ENCODE measurements at regions not wholly inside any gene's neighbourhood (a gene's known extent, or its start where the extent isn't known, plus 50 kb on each side); places are given as distances from the start of the nearest gene placed in this dataset.
"Not testable (repeated sequence)": the region's sequence is repeated elsewhere in the genome, so short reads cannot be mapped to it uniquely, and the experiment has no call there.

DNA sequence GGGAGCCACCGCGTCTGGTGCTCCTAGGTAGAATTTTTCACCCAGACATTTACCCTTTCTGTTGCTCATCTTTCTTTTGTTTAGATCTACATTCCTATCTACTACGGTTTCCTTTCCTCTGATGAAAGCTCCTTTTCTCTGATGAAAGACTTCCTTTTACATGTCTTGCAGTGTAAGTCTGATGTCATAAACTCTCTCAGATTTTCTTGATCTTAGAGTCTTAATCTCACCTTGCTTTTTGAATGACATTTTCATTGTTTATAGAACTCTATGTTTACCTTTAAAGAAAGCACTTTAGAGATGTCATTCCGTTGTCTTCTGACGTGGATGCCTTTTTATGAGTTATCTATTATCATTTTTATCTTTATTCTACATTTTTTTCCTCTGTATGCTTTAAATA is 171.8 kb upstream of the MTPN start:
- DNase-seq, result no peak

- no peak for DNase-seq
These were observed 169.8 kb upstream of the MTPN start for GRCh38 chr7:136146925-136147324.

DNA sequence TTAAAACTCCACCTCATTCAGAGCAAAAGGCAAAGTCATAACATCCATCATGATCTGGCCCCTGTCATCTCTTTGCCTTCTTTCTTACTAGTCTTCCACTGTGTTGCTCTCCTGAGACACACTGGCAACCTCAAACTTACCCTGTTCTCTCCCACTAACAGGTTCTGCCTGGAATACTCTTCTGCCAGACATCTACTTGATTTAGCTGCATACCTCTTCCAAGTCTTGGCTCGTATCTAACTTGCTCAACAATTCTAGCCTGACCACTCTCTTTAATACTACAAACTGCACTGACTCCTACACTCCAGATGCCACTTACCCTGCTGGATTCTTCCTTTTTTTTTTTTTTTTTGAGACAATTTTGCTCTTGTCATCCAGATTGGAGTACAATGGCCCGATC is 167.0 kb upstream of the MTPN start:
- DNase-seq, result no peak

GRCh38 chr7:136143271-136143670 is 166.1 kb upstream of the MTPN start:
- DNase-seq, result no peak

DNA sequence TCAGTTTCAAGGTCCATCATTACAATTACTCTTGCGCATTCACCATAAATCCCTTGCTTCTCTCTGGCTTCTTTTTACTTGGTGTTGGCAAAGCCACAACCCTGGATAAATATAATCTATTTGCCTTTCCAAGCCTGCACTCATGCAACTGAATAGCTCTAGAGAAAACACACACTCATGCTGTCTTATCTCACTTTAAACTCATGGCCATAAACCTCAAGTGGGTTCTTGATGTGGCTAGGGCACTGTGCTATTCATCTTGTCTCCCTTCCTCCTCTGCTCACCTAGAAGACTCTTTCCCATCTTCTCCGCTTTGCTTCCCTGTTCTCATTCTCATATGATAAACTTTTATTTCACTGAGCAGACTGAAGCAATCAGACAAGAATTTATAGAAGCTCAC is 165.4 kb upstream of the MTPN start:
- no peak for DNase-seq

DNA sequence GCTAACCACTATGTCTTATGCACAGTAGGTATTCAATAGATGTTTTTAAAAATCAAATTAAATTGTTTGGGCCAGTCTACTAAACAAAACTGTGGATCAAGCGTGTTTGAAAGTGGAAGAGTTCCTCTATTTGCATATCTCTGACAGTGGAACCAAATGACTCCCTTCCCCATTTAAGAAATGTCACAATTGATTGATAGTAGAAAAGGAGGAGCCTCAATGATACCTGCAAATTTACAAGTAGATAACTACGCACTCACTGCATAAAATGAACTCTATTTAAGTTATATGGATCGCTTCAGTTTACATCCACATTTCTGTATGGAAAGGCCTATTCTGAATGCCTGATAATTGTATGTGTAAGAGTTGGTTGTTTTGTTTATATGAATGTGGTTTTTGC is 163.3 kb upstream of the MTPN start:
- DNase-seq, result no peak

GRCh38 chr7:136139417-136139816 is 162.3 kb upstream of the MTPN start:
- DNase-seq, result no peak

- DNase-seq, result no peak
These were observed 161.8 kb upstream of the MTPN start for GRCh38 chr7:136138991-136139390.

GRCh38 chr7:136136906-136137454 is 159.8 kb upstream of the MTPN start:
- DNase-seq, result no peak

GRCh38 chr7:136134503-136134902 is 157.3 kb upstream of the MTPN start:
- no peak for DNase-seq

DNA sequence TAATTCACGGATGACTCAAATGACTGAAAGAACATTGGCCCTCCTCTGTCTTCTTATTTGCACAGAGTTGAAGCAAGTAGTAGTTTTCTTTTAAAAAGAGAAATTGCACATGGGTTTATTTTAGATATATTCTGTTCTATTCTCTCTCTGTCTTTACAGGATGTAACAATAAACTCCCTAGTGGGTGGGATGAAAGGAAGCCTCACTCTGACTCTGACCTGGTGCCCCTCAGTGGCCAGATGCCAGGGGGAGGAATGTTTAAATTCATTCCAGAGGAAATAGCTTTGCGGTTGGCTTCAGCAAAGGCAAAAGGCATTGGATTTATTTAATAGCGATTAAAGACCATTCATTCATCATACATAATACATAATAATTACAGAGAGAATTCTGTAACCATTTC is 156.4 kb upstream of the MTPN start:
- DNase-seq, result no peak

- DNase-seq, result no peak
These were observed 154.1 kb upstream of the MTPN start for GRCh38 chr7:136131304-136131630.

- no peak for DNase-seq
These were observed 153.5 kb upstream of the MTPN start for GRCh38 chr7:136130511-136131303.

GRCh38 chr7:136128050-136128449 is 150.9 kb upstream of the MTPN start:
- no peak for DNase-seq

- DNase-seq, result no peak
These were observed 146.2 kb upstream of the MTPN start for GRCh38 chr7:136123352-136123751.

DNA sequence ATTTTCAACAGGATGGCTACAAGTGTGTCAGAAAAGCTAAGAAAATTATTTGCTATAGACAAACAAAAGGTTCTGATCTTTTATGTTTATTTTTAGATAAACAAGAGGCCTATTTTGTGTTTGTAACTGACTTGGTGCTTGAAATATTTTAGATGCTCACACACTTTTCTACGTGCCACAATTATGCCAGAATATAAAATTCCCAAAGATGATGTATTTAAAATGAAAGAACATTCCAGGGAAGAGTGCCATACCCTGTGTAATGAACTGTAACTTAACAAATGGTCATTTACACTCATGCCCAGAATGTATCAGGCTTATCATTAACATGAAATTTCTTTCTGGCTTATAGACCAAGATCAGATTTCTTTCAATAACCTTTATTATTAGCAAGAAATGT is 144.9 kb upstream of the MTPN start:
- DNase-seq, result no peak

- DNase-seq, result no peak
These were observed 140.4 kb upstream of the MTPN start for GRCh38 chr7:136117539-136117938.

GRCh38 chr7:136116186-136116585 is 139.0 kb upstream of the MTPN start:
- DNase-seq, result no peak

DNA sequence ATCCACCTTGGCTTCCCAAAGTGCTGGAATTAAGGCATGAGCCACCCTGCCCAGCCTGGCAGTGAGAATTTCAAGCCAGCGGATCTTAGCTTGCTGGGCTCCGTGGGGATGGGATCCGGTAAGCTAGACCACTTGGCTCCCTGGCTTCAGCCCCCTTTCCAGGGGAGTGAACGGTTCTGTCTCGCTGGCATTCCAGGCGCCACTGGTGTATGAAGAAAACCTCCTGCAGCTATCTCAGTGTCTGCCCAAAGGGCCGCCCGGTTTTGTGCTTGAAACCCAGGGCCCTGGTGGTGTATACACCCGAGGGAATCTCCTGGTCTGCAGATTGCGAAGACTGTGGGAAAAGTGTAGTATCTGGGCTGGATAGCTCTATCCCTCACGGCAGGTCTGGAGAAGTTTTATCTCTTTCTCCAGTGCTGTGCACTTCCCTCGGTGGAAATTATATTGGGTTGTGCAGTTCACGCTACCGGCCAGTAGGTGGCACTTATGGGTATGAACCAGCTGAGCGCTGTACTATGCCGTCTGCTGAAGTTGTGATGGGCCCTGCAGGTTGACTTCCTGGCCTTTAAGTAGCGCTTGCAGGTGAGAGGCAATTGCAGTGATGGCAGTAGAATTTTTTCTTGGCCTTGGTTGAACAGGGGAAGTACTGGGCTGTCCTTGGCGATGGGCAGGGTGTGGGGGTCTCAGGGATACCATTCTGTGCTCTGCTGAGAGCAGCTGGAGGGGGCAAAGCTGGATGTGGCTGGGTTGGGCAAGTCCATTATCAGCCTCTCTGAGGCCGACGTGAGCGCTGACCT is 138.0 kb upstream of the MTPN start:
- DNase-seq, result no peak

DNA sequence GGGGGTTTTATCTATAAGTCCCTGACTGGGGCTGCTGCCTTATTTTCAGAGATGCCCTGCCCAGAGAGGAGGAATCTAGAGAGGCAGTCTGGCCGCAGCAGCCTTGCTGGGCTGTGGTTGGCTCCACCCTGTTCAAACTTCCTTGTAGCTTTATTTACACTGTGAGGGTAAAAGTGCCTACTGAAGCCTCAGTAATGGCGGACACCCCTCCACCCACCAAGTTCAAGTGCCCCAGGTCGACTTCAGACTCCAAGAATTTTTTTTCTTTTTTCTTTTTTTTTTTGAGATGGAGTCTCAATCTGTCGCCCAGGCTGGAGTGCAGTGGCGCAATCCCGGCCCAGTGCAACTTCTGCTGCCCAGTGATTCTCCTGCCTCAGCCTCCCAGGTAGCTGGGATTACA is 137.3 kb upstream of the MTPN start:
- not testable (repeated sequence) for DNase-seq

DNA sequence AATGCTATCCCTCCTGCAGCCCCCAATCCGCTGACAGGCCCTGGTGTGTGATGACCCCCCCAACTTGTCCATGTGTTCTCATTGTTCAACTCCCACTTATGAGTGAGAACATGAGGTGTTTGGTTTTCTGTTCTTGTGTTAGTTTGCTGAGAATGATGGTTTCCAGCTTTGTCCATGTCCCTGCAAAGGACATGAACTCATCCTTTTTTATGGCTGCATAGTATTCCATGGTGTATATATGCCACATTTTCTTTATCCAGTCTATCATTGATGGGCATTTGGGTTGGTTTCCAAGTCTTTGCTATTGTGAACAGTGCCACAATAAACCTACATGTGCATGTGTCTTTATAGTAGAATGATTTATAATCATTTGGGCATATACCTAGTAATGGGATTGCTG is 131.9 kb upstream of the MTPN start:
- DNase-seq, result not testable (repeated sequence)

- no peak for DNase-seq
These were observed 128.0 kb upstream of the MTPN start for GRCh38 chr7:136105191-136105590.

- no peak for DNase-seq
These were observed 127.1 kb upstream of the MTPN start for GRCh38 chr7:136104269-136104603.

- no peak for DNase-seq
These were observed 126.5 kb upstream of the MTPN start for GRCh38 chr7:136103545-136104268.
